Mucosa of descending colon (tissue), 3 donors: ENCODE measurements at regions not wholly inside any gene's neighbourhood (a gene's known extent, or its start where the extent isn't known, plus 50 kb on each side); places are given as distances from the start of the nearest gene placed in this dataset.

Experiments
- ATAC-seq: fragments of 200-7000 bp; cut with Tn5 transposase; one replicate; pipeline ENCODE4 v1.9.1; 2020; ENCODE audit warnings: mild to moderate bottlenecking, moderate library complexity
- DNase-seq, 3 donors: peaks; one replicate each; pipeline ENCODE4 v3.0.0-alpha.2; 2020
- H3K36me3 ChIP-seq: fragments of 200-600 bp; one replicate; pipeline ENCODE4 v1.8.0; 2021; ENCODE audit warnings: low read depth, mild to moderate bottlenecking
- H3K4me1 ChIP-seq: fragments of 200-600 bp; one replicate; pipeline ENCODE4 v1.8.0; 2021; ENCODE audit warnings: low read depth, mild to moderate bottlenecking
- H3K4me3 ChIP-seq: fragments of 200-600 bp; one replicate; pipeline ENCODE4 v1.8.0; 2021; ENCODE audit warnings: mild to moderate bottlenecking
- H3K9me3 ChIP-seq: fragments of 200-600 bp; one replicate; pipeline ENCODE4 v1.8.0; 2021; ENCODE audit warnings: mild to moderate bottlenecking
- CTCF ChIP-seq: fragments of 200-600 bp; IDR thresholded peaks from one replicate; pipeline ENCODE4 v1.8.0; 2022; ENCODE audit warnings: antibody characterized with exemption, mild to moderate bottlenecking
- intact Hi-C, 2 donors: fragments of 100-400 bp; cut with DNase I in 1 of 2; cut with micrococcal nuclease in 1 of 2; formaldehyde crosslinking; loops; one replicate each; pipeline versions ENCODE4 v1.11.0 to v1.11.1; 2022; cut with DNase I, micrococcal nuclease
- donor health status: DM: no; HTN: no; CAD: no; lungs with moderate emphysema.
- donor health status: DM: no; HTN: no; CAD: no.
- donor health status: DM: no; HTN: yes; CAD: no.

GRCh38 chr7:36092221-36092771, 60.8 kb upstream of the EEPD1 start:
- H3K4me1 ChIP-seq, result no peaks in the 10 kb centered on the region
- no peaks in the 10 kb centered on the region for H3K36me3 ChIP-seq
- H3K9me3 ChIP-seq, result no peaks in the 10 kb centered on the region
- H3K4me3 ChIP-seq, result no peak overlapping the region
- no peak for DNase-seq
- no peak for ATAC-seq
- intact Hi-C loops, result no loop called here
- TF ChIP-seq CTCF, result no peak

- Histone ChIP-seq H3K9me3 (no peaks in the 10 kb centered on the region), H3K4me3 (no peak overlapping the region), H3K36me3 (no peaks in the 10 kb centered on the region), H3K4me1 (no peaks in the 10 kb centered on the region)
- no peak for TF ChIP-seq CTCF
- ATAC-seq, result no peak
- DNase-seq, result no peak
- intact Hi-C loops, result no loop called here
Observed at GRCh38 chr7:36096460-36097095, 56.5 kb upstream of the EEPD1 start.

- Histone ChIP-seq H3K9me3 (no peaks in the 10 kb centered on the region), H3K4me1 (no peaks in the 10 kb centered on the region), H3K4me3 (no peak overlapping the region), H3K36me3 (no peaks in the 10 kb centered on the region)
- ATAC-seq (no peak), DNase-seq (no peak)
- TF ChIP-seq CTCF, result no peak
- intact Hi-C loops, result no loop called here
Observed at GRCh38 chr7:36098096-36098495, 55.0 kb upstream of the EEPD1 start.

GRCh38 chr7:36100226-36100625, 52.8 kb upstream of the EEPD1 start:
- no peak overlapping the region for H3K4me3 ChIP-seq
- ATAC-seq, result no peak
- TF ChIP-seq CTCF, result no peak
- no peaks in the 10 kb centered on the region for H3K36me3 ChIP-seq
- no peaks in the 10 kb centered on the region for H3K4me1 ChIP-seq
- H3K9me3 ChIP-seq, result no peaks in the 10 kb centered on the region
- DNase-seq, result no peak
- intact Hi-C loops, result no loop called here

- Histone ChIP-seq H3K36me3 (no peaks in the 10 kb centered on the region), H3K9me3 (no peaks in the 10 kb centered on the region), H3K4me1 (no peaks in the 10 kb centered on the region), H3K4me3 (no peak overlapping the region)
- intact Hi-C loops, result no loop called here
- ATAC-seq (no peak), DNase-seq (no peak)
- TF ChIP-seq CTCF, result no peak
Observed at GRCh38 chr7:36100634-36101033, 52.4 kb upstream of the EEPD1 start.
